Glomerular endothelial cell (primary cell): ENCODE measurements at regions not wholly inside any gene's neighbourhood (a gene's known extent, or its start where the extent isn't known, plus 50 kb on each side); places are given as distances from the start of the nearest gene placed in this dataset.
"Not testable (repeated sequence)": the region's sequence is repeated elsewhere in the genome, so short reads cannot be mapped to it uniquely, and the experiment has no call there.

Experiments
- DNase-seq: peaks from one replicate; pipeline ENCODE4 v3.0.0-alpha.2; 2011; ENCODE audit warnings: low read depth, low spot score; ENCODE audit errors: extremely low read depth

- DNase-seq = no peak
These were observed 170.8 kb downstream of the ETAA1 start for GRCh38 chr2:67567886-67568285.

DNA sequence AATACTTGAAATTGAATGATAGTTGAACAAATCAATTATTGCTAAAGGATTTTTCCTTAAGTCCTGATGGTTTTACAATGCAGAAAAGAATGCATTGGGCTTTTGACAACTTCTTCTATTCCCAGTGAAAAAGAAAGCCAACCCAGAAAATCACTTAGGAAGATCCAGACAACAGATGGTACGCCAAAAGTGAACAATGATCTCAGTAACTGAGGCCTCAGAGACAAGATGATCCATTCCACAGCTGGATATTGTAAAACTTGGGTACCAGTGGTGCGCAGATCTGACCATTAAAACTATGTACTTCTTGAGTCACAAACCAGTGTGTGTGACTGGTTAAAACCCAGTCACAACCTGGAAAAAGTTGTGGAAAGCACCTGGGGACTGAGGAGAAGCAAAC lies 173.5 kb downstream of the ETAA1 start:
- no peak for DNase-seq

DNA sequence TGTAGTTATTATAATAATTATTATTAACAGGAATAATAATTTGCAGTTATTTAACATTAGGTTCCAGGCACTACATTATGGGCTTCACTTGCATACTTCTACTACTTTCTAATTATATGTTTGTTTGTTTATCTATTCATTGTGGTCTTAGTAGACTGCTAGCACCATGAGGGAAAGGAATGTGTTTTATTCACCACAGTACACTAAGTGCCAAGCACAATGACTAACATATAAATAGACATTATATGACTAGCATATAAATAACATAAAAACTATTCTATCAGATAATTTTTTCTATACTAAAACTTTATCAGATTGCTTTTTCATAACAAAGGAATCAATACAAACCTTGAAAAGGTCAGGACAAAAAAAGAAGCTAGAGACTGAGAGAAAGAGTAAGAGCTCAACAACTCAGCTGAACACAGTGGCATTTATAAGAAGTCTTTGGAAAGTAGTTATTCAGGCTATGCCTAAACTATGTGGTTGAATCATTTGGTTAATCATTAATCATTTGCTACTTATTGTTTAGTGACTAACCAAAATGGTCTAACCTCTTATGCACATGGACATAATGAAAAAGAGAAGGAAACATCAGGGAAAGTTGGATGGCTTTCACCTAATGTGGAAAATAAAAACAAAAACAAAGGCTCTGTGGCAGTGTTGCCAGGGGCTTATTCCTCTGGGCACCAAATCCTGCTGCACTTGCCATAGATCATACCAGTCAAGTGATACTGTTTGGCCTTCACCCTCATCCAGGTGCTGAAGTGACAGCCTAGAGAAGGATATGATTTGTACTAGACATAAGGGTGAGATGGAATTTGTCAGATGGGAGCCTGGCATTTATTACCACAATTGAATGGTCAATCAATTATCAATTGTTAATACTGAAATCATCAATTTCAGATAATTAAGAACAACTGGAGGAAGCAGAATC lies 174.9 kb downstream of the ETAA1 start:
- no peak for DNase-seq

DNA sequence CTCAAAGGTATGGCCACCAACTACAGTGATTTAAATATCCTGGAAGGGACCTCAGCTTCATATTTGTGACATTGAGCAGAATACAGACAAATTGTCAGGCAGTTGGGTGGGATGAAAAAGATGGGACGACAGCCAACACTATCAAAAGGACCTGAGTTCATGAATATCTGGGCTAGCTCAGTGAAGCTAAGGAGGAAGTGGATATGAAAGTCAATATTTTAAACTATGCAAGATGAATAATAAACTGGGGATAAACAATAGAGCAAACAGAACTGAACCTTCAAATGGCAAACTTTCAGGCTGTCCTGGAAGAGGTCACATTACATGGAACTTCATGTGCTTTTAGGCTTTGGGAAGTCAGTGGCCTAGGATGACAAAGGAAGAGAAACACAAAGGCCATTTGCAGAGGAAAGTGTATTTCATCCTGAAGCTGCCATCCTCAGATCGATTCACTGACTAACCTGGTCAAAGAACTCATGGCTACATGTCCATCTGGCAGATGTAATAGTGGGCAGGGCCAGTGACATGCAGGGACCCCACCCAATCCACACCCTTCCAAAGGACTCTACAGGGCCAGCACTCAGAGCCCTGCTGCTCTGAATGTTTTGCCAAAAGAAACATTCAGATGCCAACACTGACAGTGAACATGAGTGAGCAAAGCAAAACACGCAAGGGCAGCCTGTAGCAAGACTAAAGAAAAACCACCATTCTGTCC lies 175.7 kb downstream of the ETAA1 start:
- no peak for DNase-seq

GRCh38 chr2:67574230-67574629 lies 177.1 kb downstream of the ETAA1 start:
- no peak for DNase-seq

- DNase-seq = no peak
These were observed 179.1 kb downstream of the ETAA1 start for GRCh38 chr2:67576226-67576625.

- DNase-seq = no peak
These were observed 179.9 kb downstream of the ETAA1 start for GRCh38 chr2:67576991-67577390.

DNA sequence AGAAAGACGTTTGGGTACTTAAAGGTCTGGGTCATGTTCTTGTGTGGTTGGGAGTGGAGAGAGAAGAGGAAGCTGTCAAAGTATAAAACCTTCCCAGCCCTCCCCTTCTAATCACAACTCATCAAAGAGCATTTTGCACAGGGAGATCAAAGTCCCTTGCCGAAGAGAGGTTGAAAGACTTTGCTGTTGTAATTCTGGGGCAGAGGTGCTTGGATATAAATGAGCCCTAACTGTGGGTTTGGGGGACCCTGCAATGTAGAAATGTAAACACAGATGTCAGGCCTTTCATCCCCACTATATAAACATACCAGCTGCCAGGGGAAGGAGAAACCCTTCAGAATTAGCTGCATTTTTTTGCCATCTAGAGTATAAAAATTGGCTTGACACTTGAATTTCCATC lies 182.1 kb downstream of the ETAA1 start:
- no peak for DNase-seq

DNA sequence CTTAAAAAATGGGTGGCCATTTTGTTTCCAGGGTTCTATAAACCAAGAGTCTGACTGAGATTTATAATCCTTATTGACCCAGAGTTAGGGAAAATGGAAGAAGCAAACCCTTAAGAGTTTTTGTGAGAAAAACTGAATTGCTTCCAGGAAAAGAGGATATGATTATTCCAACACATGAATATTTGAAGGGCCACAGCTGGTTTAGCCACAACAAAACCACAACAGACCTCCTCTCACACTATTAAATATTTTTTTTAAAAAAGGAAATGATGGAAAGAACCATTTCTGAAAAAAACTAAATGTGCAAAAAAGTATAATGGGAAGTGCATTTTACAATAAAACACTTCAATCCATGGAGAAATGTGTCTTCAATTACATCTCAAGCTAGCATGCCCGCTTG lies 182.7 kb downstream of the ETAA1 start:
- no peak for DNase-seq

DNA sequence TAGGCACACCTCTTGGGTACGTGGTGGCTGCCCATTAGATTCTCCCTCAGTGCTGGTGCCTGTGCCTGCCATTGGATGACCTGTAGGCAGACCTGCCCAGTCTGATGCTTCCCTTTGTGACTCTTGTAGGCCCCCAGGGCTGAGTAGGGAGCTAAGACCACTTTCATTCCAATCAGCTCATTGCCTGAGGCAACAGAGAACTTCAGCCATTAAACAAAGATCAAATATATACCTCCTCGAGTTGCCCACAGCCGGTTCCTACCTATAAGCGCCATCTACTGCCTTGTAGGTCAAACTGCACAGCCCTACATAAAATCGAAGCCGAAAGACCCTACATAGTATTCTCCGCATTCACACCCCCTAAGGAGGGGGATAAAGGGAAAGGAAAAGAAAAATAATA lies 184.6 kb downstream of the ETAA1 start:
- DNase-seq = no peak

DNA sequence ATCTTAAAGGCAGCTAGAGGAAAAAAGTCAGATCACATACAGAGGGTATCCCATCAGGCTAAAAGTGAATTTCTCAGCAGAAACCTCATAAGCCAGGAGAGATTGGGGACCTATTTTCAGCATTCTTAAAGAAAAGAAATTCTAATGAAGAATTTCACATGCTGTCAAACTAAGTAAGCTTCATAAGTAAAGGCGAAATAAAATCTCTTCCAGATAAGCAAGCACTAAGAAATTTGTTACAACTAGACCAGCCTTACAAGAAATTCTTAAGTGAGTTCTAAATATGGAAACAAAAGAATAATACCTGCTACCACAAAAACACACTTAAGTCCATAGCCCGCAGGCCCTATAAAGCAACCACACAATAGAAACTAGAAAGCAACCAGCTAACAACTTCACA lies 186.1 kb downstream of the ETAA1 start:
- no peak for DNase-seq

DNA sequence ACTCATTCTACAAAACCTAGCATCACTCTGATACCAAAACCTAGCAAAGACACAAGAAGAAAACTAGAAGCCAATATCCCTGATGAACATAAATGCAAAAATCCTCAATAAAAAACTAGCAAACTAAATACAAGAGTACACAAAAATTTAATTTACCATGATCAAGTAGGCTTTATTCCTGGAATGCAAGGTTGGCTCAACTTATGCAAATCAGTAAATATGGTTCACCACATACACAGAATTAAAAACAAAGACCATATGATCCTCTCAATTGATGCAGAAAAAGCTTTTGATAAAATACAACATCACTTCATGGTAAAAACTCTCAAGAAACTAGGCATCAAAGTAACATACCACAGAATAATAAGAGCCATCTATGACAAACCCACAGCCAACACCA lies 188.3 kb downstream of the ETAA1 start:
- no peak for DNase-seq

GRCh38 chr2:67589121-67589520 lies 192.0 kb downstream of the ETAA1 start:
- not testable (repeated sequence) for DNase-seq

GRCh38 chr2:67594522-67594921 lies 197.4 kb downstream of the ETAA1 start:
- DNase-seq = not testable (repeated sequence)

DNA sequence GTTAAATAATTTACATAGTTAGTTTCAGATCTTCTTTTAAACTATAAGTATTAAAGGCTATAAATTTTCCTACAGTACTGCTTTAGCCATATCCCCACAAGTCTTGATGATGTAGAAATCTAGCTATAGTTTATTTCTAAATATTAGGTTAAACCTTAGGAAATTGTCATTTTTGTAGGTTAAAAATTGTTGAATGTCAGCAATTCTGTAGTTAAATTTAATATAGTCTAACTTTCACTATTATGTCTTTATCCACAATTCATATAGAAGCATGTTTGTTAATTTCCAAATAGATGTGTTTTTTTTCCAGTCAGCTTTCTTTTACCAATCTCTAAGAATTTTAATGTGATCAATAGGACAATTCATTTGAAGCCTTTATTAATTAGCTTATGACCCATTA lies 199.7 kb downstream of the ETAA1 start:
- no peak for DNase-seq

- DNase-seq = no peak
These were observed 202.4 kb downstream of the ETAA1 start for GRCh38 chr2:67599561-67599960.

GRCh38 chr2:67600222-67600871 lies 203.2 kb downstream of the ETAA1 start:
- no peak for DNase-seq

GRCh38 chr2:67600946-67601345 lies 203.8 kb downstream of the ETAA1 start:
- DNase-seq = no peak

DNA sequence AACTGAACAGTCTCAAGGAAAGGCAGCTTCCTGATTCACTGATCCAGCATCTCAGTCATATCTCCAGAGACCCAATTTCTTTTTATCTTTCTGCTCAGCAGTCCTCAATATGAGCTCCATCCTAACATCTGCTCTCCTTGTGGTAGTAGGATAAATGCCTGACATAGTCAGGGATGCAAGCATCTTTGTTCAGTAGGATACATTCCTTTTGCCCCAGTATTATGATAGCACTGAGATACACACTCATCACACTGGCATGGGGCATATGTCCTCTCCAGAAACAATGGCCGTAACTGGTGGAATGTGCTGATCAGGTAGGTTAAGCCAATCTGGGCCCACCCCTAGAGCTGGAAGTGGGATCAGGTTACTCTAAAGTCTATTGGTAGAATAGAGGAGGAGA lies 207.2 kb downstream of the ETAA1 start:
- no peak for DNase-seq

DNA sequence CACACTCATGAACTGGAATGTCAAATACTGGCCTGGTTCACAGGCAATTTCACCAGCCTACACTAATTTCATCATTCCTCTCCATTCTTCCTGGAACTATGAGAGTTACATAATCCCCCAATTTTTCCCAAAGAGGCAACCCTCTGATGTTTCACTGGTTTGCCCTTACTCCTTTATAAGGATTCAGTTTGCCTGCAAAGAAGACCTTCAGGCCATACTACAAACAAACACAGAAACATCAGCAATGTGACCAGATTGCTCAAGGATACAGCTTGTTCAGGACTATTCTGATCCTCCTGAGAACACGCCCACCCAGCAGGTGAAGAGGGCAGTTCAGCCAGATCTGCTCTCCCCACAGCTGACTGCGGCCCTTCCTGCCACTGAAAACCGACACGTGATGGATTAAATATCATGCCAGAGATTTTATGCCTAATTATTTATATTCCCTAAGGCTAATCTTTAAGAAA lies 215.5 kb downstream of the ETAA1 start:
- no peak for DNase-seq

- DNase-seq = no peak
These were observed 216.1 kb downstream of the ETAA1 start for GRCh38 chr2:67613227-67613626.
